ENCODE measurements at regions not wholly inside any gene's neighbourhood (a gene's known extent, or its start where the extent isn't known, plus 50 kb on each side); places are given as distances from the start of the nearest gene placed in this dataset.

- Histone ChIP-seq H3K27ac (no peak overlapping the region), H3K9me3 (no peaks in the 10 kb centered on the region), H3K36me3 (no peaks in the 10 kb centered on the region), H3K4me3 (no peak overlapping the region), H3K27me3 (no peaks in the 10 kb centered on the region), H3K4me1 (no peaks in the 10 kb centered on the region)
- DNase-seq (ENCODE audit: low spot score), result peak; percentile 75
- TF ChIP-seq CTCF (IDR thresholded peaks at IDR 0.05), result no peak
Observed at GRCh38 chr14:58805057-58805456, 167.3 kb downstream of the DACT1 start.

GRCh38 chr14:58805605-58806409, 168.0 kb downstream of the DACT1 start:
- DNase-seq (ENCODE audit: low spot score), result no peak
- TF ChIP-seq CTCF (IDR thresholded peaks at IDR 0.05), result no peak
- no peak overlapping the region for H3K27ac ChIP-seq

GRCh38 chr14:58807191-58807590, 169.4 kb downstream of the DACT1 start:
- TF ChIP-seq CTCF (IDR thresholded peaks at IDR 0.05), result no peak
- H3K36me3 ChIP-seq, result no peaks in the 10 kb centered on the region
- H3K27ac ChIP-seq, result no peak overlapping the region
- no peaks in the 10 kb centered on the region for H3K9me3 ChIP-seq
- H3K4me1 ChIP-seq, result no peaks in the 10 kb centered on the region
- H3K4me3 ChIP-seq, result no peak overlapping the region
- no peak for DNase-seq (ENCODE audit: low spot score)
- no peaks in the 10 kb centered on the region for H3K27me3 ChIP-seq

More at GRCh38 chr14:58805605-58806409, 168.0 kb downstream of the DACT1 start:
- Histone ChIP-seq H3K27me3 (no peaks in the 10 kb centered on the region), H3K9me3 (no peaks in the 10 kb centered on the region), H3K4me3 (no peak overlapping the region), H3K36me3 (no peaks in the 10 kb centered on the region), H3K4me1 (no peaks in the 10 kb centered on the region)

- no peaks in the 10 kb centered on the region for H3K4me1 ChIP-seq
- no peaks in the 10 kb centered on the region for H3K9me3 ChIP-seq
- no peak for TF ChIP-seq CTCF (IDR thresholded peaks at IDR 0.05)
- DNase-seq (ENCODE audit: low spot score), result no peak
- no peaks in the 10 kb centered on the region for H3K36me3 ChIP-seq
- no peak overlapping the region for H3K27ac ChIP-seq
- H3K27me3 ChIP-seq, result no peaks in the 10 kb centered on the region
- no peak overlapping the region for H3K4me3 ChIP-seq
Observed at GRCh38 chr14:58808828-58809227, 171.1 kb downstream of the DACT1 start.

GRCh38 chr14:58809520-58809919, 171.8 kb downstream of the DACT1 start:
- Histone ChIP-seq H3K4me1 (no peaks in the 10 kb centered on the region), H3K36me3 (no peaks in the 10 kb centered on the region), H3K27ac (no peak overlapping the region), H3K27me3 (no peaks in the 10 kb centered on the region), H3K9me3 (no peaks in the 10 kb centered on the region), H3K4me3 (no peak overlapping the region)
- no peak for TF ChIP-seq CTCF (IDR thresholded peaks at IDR 0.05)
- no peak for DNase-seq (ENCODE audit: low spot score)

Measured in right atrium auricular region (tissue), 2 donors.